ENCODE measurements at regions not wholly inside any gene's neighbourhood (a gene's known extent, or its start where the extent isn't known, plus 50 kb on each side); places are given as distances from the start of the nearest gene placed in this dataset.

- TF ChIP-seq POLR2A (IDR thresholded peaks at IDR 0.05): no peak
- TF ChIP-seq CTCF (IDR thresholded peaks at IDR 0.05): no peak
Observed at GRCh38 chr4:185936650-185937376, 124.8 kb upstream of the SORBS2 start.

Measured in body of pancreas (tissue), 4 donors.